CD4-positive, alpha-beta T cell treated with Interleukin-4 for 1 hour (primary cell): ENCODE measurements at regions not wholly inside any gene's neighbourhood (a gene's known extent, or its start where the extent isn't known, plus 50 kb on each side); places are given as distances from the start of the nearest gene placed in this dataset.

Experiments
- DNase-seq, 2 donors: peaks; one replicate each; pipeline ENCODE4 v3.0.0-alpha.2; 2020 to 2022

DNA sequence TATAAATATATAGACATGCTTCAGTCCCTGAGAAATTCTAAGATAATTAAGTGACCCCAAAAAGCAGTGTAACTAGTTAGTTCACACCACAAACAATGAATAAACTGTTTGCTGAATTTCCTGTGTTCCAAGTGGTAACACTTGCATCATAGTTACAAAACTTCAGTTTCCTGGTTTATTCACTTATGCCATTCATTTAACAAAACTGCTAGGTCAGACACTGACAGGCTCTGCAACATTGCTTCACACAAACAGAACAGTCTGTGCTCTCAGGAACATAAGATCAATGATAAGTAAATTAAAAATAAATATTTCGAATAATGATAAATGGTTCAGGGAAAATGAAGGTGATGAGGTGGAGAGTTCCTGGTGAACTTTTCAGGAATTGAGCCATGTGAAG lies 133.3 kb upstream of the NAMPT start:
- no peak for DNase-seq

DNA sequence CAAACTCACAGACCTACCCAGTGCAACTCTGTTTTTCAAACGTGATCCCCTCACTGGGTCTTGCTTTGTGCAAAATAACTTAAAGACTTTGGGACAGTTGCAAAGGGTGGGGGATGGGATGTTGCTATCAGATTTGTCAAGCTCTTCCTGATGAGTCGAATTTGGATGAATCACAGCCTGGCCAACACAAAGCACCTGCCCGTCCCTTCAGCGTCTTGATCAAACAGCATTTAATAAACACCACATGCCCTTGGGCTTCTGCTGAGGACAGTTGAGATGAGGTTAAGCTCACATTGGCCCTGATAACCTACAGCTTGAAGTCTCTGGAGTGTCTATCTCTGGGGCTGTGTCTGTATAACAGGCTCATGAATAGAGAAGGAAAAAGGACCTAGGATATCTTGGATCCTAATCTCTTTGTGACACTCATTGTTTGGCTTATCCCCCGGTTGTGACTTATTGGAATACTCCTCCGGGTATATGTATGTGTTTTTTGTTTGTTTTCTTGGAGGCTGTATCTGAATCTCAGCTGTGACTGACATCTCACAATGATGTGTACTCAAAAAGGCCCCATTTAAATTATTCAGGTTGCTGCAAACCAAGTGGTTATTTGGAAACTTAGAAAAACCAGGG lies 132.6 kb upstream of the NAMPT start:
- no peak for DNase-seq

DNA sequence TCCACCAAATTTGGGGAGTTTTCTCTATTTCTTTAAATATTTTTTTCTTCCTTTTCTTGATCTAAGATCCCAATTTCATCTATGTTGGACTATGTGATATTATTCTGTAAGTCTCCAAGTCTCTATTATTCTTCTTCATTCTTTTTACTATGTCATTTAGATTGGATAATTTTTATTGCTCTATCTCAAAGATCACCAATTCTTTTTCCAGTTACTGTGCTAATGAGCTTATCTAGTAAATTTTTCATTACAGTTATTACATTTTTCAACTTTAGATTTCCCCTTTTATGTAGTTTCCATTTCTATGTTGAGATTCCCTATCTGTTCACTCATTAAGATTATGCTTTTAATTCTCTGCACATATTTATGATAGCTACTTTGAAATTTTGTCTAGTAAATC lies 131.6 kb upstream of the NAMPT start:
- DNase-seq, result no peak

DNA sequence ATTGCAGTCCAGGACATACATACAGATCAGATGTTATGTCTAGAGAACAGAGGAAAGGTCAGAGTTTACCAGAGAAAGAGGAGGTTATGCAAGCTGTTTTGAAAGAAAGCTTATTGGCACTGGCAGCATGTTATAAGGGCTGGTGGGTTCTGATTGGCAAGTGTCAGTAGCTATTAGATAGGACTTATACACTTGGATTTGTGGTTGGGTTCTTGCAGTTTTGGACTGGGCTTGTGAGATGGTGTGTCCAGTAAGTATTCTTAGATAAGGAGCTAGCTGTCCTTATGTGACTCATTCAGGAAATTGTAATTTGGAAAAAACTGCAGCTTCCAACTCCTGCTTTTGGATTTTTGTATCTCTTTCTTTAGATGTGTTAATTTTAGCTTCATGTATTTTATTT lies 130.7 kb upstream of the NAMPT start:
- no peak for DNase-seq

DNA sequence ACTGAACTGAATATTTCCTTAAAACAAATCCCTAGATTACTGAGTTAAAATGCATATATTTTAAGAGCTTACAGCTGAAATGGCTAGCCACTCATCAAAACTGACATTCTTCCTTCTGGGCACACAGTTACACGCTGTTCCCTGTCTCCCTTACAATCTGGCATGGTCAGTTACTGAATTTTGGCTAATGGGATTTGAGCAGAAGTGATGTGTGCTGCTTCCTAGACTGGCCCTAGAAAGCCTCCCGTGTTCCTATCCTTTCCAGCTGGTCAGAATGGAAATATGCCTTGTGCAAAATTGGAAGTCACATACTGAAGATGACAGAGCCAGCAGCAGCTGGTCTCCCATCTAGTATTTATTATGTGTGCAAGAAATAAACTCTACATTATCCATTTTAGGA lies 128.7 kb upstream of the NAMPT start:
- DNase-seq, result no peak

DNA sequence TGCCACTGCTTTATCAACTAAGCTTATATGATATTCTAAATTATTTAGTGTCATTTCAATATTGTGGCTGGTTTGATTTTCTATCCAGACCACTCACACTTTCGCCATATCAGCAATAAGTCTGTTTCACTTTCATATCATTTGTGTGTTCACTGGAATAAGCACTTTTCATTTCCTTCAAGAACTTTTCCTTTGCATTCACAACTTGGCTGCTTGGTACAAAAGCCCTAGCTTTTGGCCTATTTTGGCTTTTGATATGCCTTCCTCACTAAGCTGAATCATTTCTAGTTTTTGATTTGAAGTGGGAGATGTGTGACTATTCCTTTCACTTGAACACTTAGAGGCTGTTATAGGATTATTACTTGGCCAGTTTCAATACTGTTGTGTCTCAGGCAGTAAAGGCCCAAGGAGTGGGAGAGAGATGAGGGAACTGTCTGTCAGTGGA lies 120.9 kb upstream of the NAMPT start:
- DNase-seq, result no peak

DNA sequence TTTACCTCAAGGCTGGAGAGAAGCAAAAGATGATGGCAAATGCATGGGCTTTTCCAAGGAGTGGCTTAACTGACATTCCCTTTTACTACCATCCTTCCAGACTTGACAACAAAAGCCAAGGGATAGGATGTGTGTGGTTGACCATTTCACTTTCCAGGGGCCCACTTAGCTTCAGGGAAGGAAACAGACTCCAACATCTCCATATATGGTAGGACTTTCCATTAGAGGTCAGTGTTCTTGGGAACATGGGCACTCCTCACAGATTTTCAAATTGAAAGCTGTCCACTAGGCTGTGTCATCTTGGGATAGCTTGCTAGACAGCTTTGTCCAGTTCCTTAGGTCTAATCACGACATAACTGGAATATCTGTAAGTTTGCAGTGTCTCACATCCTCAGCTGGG lies 118.1 kb upstream of the NAMPT start:
- DNase-seq, result no peak

DNA sequence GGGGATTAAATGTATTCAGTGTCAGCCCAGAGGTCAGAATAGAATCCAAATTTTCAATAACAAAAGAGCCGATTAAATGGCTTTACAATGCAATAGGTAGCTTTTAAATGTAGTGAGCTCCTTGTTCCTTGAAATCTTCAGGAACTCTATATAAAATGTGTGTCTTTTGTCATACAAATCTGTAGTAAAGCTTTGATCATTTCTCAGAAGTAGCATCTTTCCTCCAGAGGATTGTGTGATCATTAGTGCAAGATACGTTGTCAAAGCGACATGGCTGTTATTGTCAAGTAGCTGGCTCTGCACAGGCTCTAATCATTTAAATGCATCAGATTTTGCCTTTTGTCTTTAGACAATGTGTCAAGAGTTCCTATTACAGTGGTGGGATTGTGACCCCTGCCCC lies 116.1 kb upstream of the NAMPT start:
- no peak for DNase-seq

DNA sequence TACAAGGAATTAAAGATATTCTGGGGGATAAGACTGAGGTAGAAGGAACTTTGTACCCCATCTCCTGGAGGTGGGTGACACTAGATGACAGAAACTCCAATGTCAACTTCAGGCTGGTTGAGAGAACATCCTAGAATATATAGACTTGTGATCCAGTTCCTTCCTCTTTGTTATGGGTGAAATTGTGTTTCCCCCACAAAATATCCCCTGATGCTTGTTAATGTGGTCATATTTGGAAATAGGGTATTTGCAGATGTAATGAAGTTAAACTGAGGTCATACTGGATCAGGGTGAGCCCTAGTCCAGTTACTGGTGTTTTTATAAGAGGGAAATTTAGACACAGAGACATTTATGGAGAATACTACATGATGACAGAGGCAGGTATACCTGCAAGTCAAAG lies 114.0 kb upstream of the NAMPT start:
- DNase-seq, result no peak

DNA sequence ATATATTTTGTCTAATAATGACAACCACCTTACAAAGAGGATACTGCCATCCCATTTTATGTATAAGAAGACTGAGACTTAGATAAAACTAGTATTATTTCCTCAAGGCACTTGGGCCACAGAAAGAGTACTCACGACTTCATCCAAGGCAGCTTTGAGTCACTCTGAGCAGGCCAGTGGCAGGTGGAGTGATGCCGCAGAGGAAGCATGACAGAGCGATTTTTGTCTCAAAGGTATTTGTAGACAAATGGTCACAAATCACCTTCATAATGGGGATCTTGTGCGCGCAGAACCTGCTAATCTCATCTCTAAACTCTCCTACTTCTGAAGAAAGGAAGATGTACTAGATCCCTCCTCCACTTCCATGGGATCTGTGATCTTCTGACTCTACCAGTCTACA lies 113.2 kb upstream of the NAMPT start:
- DNase-seq, result no peak

DNA sequence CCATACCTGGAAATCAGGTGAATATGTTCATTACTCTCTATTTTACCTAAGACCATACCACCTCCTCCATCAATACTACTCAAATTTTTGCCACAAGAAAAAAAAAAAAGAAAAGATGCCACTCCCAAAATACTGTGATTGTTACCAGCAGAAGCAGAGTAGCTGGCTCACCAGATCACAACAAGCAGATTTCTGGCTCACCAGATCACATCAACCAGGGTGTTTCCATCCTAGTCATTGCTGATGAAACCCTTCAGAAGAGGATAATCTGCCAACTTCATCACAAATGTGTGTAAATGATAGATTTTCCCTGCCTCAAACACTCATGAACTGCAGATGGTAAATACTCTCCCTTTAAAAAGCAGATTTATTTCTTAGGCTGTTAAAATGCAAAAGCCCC lies 109.7 kb upstream of the NAMPT start:
- DNase-seq, result no peak

DNA sequence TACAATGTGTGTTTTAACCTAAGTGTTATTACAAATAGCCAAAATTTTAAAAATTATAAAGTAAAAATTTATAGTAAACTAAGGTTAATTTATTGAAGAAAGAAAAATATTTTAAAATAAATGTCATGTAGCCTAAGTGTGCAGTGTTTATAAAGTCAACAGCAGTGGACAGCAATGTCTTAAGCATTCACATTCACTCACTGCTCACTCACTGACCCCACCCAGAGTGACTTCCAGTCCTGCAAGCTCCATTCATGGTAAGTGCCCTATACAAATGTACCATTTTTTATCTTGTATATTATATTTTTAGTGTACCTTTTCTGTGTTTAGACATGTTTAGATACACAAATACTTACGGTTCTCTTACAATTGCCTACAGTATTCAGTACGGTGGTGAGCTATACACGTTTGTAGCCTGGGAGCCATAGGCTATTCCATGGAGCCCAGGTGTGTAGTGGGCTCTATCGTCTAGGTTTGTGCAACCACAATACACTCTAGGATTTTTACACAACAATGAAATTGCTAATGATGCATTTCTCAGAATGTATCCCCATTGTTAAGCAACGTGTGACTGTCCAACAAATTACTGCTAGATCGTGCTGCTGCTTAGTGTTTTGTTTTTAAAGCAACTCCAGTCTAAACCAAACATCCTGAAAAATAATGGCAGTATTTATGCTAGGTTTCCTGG lies 108.9 kb upstream of the NAMPT start:
- no peak for DNase-seq

DNA sequence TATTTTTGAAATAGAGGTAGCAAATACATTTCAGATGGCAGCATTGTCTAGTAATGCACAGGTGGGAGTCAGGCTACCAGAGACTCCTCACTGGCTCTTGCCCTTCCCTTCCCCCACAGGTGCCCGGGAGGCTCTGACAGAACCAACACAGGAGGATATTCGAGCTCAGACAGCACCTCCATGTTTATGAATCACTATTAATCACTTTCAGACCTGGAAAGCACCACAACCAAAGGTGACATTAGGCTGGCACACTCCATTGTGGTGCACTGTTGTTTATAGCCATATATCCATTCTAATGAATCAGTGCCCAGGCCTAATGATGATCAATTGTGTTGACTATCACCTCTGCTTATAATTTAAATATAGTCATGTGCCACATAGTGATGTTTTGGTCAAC lies 107.8 kb upstream of the NAMPT start:
- DNase-seq, result no peak

DNA sequence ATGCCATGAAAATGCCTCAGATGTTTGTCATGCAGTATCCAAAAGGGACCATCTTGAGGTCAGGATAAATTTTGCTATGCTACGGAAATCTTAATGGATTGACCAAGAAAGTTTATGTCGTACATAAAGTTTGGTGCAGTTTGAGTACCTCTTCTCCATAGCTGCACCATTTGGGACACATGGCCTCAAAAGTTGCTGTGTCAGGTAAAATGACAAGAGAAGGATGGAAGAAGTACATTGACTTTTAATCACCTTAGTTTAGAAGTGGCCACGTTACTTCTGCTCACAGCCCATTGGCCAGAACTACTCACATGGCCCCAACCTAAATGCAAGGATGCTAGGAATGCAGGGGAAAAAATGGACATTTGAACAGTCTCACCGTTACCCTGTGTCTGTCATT lies 107.4 kb upstream of the NAMPT start:
- DNase-seq, result no peak

DNA sequence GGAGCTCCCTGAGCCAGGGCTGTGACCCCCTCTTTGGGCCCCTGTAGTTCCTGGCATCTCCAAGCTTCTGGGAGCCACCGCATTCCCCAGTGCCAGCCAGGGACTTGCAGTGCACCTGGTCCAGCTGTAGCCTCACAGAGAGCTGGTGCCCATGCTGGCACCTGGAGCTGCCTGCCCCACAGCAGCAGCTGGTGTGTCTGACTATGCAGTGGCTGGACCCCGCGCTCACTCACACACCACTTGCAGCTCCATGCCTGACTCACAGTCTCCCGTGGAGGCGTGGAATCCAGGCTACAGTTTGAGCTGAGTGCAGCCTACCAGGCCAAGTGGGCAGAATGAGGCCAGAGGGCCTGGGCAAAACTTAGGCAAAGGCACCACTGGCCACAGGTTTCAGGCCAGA lies 102.2 kb upstream of the NAMPT start:
- no peak for DNase-seq

DNA sequence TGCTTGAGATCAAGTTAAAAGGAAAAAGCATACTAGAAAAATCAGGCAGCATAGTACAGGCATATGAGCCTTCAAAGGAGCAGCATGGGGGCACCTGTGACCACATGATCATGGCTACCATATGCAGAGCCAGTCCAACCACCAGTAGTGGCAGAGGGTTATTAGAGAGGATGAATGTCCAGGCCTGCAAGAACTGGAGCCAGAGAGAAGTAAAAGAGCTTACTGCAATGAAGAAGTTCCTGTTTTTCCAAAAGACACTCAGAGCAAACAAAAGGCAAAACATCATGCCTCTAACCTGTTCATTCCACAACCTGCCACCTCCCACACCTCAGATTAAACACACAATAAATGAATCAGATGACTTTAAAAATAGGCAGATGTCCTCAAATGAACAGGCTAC lies 99.6 kb upstream of the NAMPT start:
- no peak for DNase-seq

DNA sequence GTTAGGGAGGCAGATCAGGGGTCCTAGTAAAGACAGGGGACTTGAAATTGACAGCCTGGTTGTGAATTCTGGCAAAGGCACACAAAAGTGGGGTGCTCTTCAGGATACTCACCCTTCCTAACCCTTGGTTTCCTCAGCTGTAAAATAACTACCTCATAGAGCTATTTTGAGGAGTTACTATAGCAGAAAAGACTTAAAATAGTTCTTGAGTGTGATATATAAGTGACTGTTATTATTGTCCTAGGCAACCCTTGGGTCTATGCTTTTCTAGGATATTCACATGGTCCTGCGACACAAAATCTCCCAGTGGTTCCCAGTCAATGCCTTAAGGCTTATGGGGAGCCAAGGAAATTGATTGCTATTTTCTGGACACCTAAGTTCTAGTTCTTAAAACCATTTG lies 98.1 kb upstream of the NAMPT start:
- DNase-seq, result no peak

DNA sequence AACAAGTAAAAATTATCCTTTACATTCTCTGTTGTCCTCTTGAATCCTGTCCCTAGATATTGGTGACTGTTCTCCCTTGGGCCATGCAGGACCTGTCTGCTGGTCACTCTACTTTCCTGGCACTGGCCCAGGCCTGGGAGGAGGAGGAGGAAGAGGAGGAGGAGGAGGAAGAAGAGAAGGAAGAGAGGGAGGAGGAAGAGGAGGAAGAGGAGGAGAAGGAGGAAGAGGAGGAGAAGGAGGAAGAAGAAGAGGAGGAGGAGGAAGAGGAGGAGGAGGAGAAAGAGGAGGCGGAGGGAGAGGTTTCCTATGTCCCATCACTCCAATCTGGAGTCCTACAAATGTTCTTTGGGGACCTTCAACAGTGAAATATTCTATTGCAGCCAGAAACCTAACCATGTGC lies 97.3 kb upstream of the NAMPT start:
- DNase-seq, result no peak

DNA sequence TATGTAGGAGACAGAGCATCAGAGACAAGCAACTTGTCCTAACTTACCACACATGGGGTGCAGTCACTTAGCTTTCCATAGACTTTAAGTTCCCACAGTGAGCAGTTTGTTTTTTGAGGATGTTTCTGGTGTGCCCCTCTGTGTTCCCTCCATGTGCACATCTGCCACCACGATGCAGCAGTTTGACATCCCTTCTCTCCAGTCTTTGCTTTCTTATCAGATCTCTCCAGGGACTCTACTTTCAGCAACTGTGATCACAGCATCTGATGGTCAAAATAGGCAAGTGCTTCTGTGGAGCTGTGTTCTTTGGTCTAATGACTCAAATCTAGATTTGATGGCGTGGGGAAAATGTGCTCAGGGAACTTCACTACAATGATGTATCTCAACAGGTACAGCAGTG lies 96.5 kb upstream of the NAMPT start:
- no peak for DNase-seq

DNA sequence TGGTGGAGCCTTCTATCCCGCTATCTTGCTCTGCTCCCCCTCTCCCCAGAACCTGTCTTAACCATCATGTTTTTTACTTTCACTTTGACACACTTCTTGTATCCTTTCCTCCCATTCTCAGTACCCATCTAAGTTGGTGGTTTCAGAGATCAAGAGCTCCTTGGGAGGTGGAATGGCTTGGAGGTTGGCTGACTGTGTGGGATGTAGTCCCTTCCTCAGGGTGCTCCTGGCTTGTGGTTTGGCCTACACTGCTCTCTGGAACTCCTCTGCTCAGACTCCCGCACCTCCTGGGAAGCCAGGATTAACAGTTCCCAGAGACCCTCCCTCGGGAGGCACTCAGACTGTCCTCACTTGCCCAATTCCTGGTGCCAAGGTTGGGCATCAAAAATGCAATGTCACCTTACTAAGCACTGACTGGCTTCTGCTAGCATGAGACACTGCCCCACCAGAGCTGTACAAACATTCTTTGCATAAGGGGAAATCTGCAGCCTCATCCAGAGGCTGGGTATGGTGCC lies 93.1 kb upstream of the NAMPT start:
- no peak for DNase-seq

DNA sequence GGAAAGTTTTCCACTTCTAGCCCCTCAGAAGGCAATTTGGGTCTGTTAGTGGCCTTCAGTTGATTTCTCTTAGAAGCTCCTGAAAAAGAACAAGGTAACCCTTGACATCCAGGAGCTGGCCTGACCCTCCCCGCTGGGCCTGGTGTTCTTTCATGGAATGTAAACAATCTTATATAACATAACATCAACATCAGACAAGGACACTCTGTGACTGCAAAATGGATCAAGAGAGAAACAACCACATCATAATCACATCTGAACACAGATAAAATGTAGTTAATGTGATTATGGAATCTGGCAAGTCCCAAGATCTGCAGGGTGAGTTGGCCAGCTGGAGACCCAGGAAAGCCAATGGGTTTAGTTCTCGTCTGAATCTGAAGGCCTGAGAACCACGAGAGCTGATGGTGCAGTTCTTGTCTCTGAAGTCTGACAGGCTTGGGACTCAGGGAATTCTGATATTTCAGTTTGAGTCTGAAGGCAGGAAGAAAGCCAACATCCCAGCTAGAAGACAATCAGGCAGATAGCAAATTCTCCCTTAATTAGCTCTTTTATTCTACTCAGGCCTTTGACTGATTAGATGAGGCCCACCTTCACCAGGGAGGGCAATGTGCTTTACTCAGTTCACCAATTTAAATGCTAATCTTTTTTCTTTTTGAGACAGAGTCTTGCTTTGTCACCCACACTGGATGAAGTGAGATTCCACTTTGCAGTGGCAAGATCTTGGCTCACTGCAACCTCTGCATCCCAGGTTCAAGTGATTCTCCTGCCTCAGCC lies 91.4 kb upstream of the NAMPT start:
- DNase-seq, result no peak

DNA sequence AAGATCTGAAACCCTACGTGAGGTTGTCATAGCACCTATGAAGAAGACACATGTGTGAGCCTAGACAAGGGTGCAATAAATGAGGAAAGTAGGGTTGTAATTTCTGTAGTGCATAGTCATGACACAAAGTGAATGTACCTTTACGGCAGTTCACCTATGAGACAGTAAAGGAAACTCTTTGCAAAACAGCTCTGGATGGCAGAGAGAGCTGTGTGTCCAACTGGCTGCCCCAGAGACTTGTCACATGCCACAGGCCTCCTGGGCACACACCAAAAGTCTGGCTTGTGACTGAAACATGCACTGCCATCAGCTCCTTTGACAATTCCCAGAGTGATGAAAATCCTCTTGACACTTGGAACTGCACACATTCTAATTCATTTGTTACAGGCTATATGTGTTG lies 90.7 kb upstream of the NAMPT start:
- DNase-seq, result no peak

DNA sequence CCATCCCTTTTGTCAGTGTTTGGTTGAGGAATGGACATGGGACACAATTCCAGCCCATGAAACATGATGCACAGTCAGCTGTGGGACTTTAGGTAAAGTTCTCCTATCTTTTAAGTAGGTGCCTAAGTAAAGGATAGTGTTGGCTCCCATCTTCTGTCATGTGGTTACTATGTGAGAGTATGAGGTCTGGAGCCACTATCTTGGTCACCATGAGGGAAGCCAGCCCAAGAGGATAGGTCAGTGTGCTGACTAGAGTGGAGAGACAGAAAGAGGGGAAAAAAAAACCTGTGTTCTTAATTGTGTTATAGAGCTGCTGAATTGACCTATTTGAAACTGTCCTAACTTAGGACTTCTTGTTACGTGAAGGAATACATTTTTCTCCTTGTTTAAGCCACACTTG lies 89.7 kb upstream of the NAMPT start:
- no peak for DNase-seq
